Keratinocyte (primary cell): ENCODE measurements at regions not wholly inside any gene's neighbourhood (a gene's known extent, or its start where the extent isn't known, plus 50 kb on each side); places are given as distances from the start of the nearest gene placed in this dataset.

Source experiments
- CTCF ChIP-seq, 3 experiments: IDR thresholded peaks in 1 of 3; conservative IDR thresholded peaks in 1 of 3; optimal IDR thresholded peaks in 1 of 3; 2 replicates in 2 of 3; 3 replicates in 1 of 3; pipeline versions ENCODE3 to v1.5.1; 2011; ENCODE audit warnings: low read length in 3 of 3, mild to moderate bottlenecking in 3 of 3, moderate library complexity in 2 of 3, control low read depth in 1 of 3, inconsistent platforms in 1 of 3; ENCODE audit not compliant: insufficient read depth in 2 of 3; ENCODE audit errors: extremely low read depth in 1 of 3
- EZH2 ChIP-seq: IDR thresholded peaks from one replicate; pipeline ENCODE4 v1.6.1; 2012; ENCODE audit warnings: inconsistent platforms, mild to moderate bottlenecking, low read length, moderate library complexity

GRCh38 chr5:66358741-66359140 is 214.6 kb downstream of the SREK1 start:
- no peak for TF ChIP-seq CTCF (optimal IDR thresholded peaks at IDR 0.05 in 1 of 3, IDR thresholded peaks at IDR 0.05 in 1 of 3, conservative IDR thresholded peaks at IDR 0.05 in 1 of 3; ENCODE audit: extremely low read depth in 1 of 3, insufficient read depth in 2 of 3, low read length in 3 of 3)
- TF ChIP-seq EZH2 = no peak
